Activated CD8-positive, alpha-beta T cell treated with anti-CD3 and anti-CD28 coated beads for 36 hours (primary cell): ENCODE measurements at regions not wholly inside any gene's neighbourhood (a gene's known extent, or its start where the extent isn't known, plus 50 kb on each side); places are given as distances from the start of the nearest gene placed in this dataset.

Experiments
- ATAC-seq: fragments of 200-7000 bp; cut with Tn5 transposase; one replicate; pipeline ENCODE4 v1.10.0; 2021; ENCODE audit warnings: mild to moderate bottlenecking, moderate library complexity
- CTCF ChIA-PET: fragments of 350-600 bp; sonication (Branson Sonifier 250); formaldehyde crosslinking; loops from one replicate; lab custom pipeline; 2021; ENCODE audit warnings: antibody characterized with exemption; lab: Charles Lee
- POLR2A ChIA-PET: fragments of 350-600 bp; sonication (Branson Sonifier 250); formaldehyde crosslinking; loops from one replicate; lab custom pipeline; 2021; ENCODE audit warnings: antibody characterized with exemption; lab: Charles Lee
- DNase-seq: peaks from one replicate; pipeline ENCODE4 v3.0.0-alpha.2; 2020
- H3K27ac Mint-ChIP-seq: one replicate; pipeline ENCODE4 v1.8.0; 2021; ENCODE audit warnings: mild to moderate bottlenecking, mixed read lengths
- H3K27me3 Mint-ChIP-seq: one replicate; pipeline ENCODE4 v1.8.0; 2021; ENCODE audit warnings: mixed read lengths
- H3K36me3 Mint-ChIP-seq: one replicate; pipeline ENCODE4 v1.8.0; 2021; ENCODE audit warnings: low read depth, mixed read lengths
- H3K4me1 Mint-ChIP-seq: one replicate; pipeline ENCODE4 v1.8.0; 2021; ENCODE audit warnings: low read depth, mixed read lengths
- H3K4me3 Mint-ChIP-seq: one replicate; pipeline ENCODE4 v1.8.0; 2021; ENCODE audit warnings: mild to moderate bottlenecking, moderate library complexity, mixed read lengths
- H3K9me3 Mint-ChIP-seq: one replicate; pipeline ENCODE4 v1.8.0; 2021; ENCODE audit warnings: mixed read lengths
- CTCF ChIP-seq: fragments of 200-600 bp; IDR thresholded peaks from one replicate; pipeline ENCODE4 v1.8.0; 2022; ENCODE audit warnings: antibody characterized with exemption, mild to moderate bottlenecking
- intact Hi-C: fragments of 100-400 bp; cut with micrococcal nuclease; formaldehyde crosslinking; loops from one replicate; pipeline ENCODE4 v1.10.0; 2022

GRCh38 chr4:158313566-158313965 is 103.3 kb downstream of the TMEM144 start:
- H3K4me1 Mint-ChIP-seq: no peaks in the 10 kb centered on the region
- ATAC-seq (no peak), DNase-seq (no peak)
- no peak overlapping the region for H3K27ac Mint-ChIP-seq
- H3K4me3 Mint-ChIP-seq: no peak overlapping the region
- no peaks in the 10 kb centered on the region for H3K27me3 Mint-ChIP-seq
- CTCF ChIA-PET: interaction anchor here (0.7 kb wide), 1 partner anchor 52 kb away, joined by 3 read pairs; no protein-coding TSS in a partner anchor
- POLR2A ChIA-PET: no interaction called here
- intact Hi-C loops: no loop called here
- H3K36me3 Mint-ChIP-seq: no peaks in the 10 kb centered on the region
- no peak for TF ChIP-seq CTCF
- peaks cover 4% of the 10 kb centered on the region for H3K9me3 Mint-ChIP-seq

GRCh38 chr4:158314756-158315487 is 104.6 kb downstream of the TMEM144 start:
- ATAC-seq (no peak), DNase-seq (no peak)
- intact Hi-C loops: no loop called here
- POLR2A ChIA-PET: no interaction called here
- no peak overlapping the region for H3K4me3 Mint-ChIP-seq
- no peaks in the 10 kb centered on the region for H3K4me1 Mint-ChIP-seq
- no peak overlapping the region for H3K27ac Mint-ChIP-seq
- TF ChIP-seq CTCF: no peak
- H3K36me3 Mint-ChIP-seq: no peaks in the 10 kb centered on the region
- H3K27me3 Mint-ChIP-seq: no peaks in the 10 kb centered on the region
- H3K9me3 Mint-ChIP-seq: no peaks in the 10 kb centered on the region
- CTCF ChIA-PET: no interaction called here

- Mint-ChIP-seq H3K4me1 (no peaks in the 10 kb centered on the region), H3K36me3 (no peaks in the 10 kb centered on the region), H3K4me3 (no peak overlapping the region), H3K9me3 (no peaks in the 10 kb centered on the region), H3K27ac (no peak overlapping the region), H3K27me3 (no peaks in the 10 kb centered on the region)
- TF ChIP-seq CTCF: no peak
- no peak for ATAC-seq
- intact Hi-C loops: no loop called here
- CTCF ChIA-PET: no interaction called here
- no peak for DNase-seq
- POLR2A ChIA-PET: no interaction called here
These were observed 105.4 kb downstream of the TMEM144 start for GRCh38 chr4:158315706-158316105.

GRCh38 chr4:158316264-158316663 is 106.0 kb downstream of the TMEM144 start:
- POLR2A ChIA-PET: no interaction called here
- Mint-ChIP-seq H3K4me1 (no peaks in the 10 kb centered on the region), H3K27me3 (no peaks in the 10 kb centered on the region), H3K36me3 (no peaks in the 10 kb centered on the region), H3K4me3 (no peak overlapping the region), H3K9me3 (no peaks in the 10 kb centered on the region), H3K27ac (no peak overlapping the region)
- ATAC-seq: no peak
- intact Hi-C loops: no loop called here
- CTCF ChIA-PET: no interaction called here
- no peak for DNase-seq
- no peak for TF ChIP-seq CTCF

GRCh38 chr4:158319880-158320279 is 109.6 kb downstream of the TMEM144 start:
- CTCF ChIA-PET: interaction anchor here (1.2 kb wide), 1 partner anchor 15 kb away, joined by 5 read pairs; no protein-coding TSS in a partner anchor
- intact Hi-C loops: no loop called here
- POLR2A ChIA-PET: no interaction called here
- Mint-ChIP-seq H3K4me1 (no peaks in the 10 kb centered on the region), H3K4me3 (no peak overlapping the region), H3K27ac (no peak overlapping the region), H3K9me3 (no peaks in the 10 kb centered on the region), H3K27me3 (no peaks in the 10 kb centered on the region), H3K36me3 (no peaks in the 10 kb centered on the region)
- DNase-seq: no peak
- ATAC-seq: no peak
- TF ChIP-seq CTCF: no peak
